ENCODE measurements at regions not wholly inside any gene's neighbourhood (a gene's known extent, or its start where the extent isn't known, plus 50 kb on each side); places are given as distances from the start of the nearest gene placed in this dataset.

- TF ChIP-seq EZH2 (IDR thresholded peaks at IDR 0.05; ENCODE audit: borderline replicate concordance, low read depth, low read length, poor library complexity, severe bottlenecking): no peak
- TF ChIP-seq CTCF (conservative IDR thresholded peaks at IDR 0.05; ENCODE audit: low read depth, low read length): no peak
- intact Hi-C loops (cut with micrococcal nuclease; ENCODE audit: unreplicated experiment): no loop called here
- CTCF ChIA-PET: interaction anchor here (0.6 kb wide), 1 partner anchor 285 kb away, joined by 3 read pairs; no protein-coding TSS in a partner anchor
Measured at GRCh38 chr21:16081304-16081703, 351.5 kb downstream of the USP25 start.

GRCh38 chr21:16082038-16082816, 352.4 kb downstream of the USP25 start:
- H3K4me1 ChIP-seq (ENCODE audit: insufficient read depth, low read length, poor library complexity, severe bottlenecking): no peaks in the 10 kb centered on the region
- no peak overlapping the region for H3K4me3 ChIP-seq (ENCODE audit: low read depth, low read length, poor library complexity, severe bottlenecking)
- intact Hi-C loops (cut with micrococcal nuclease; ENCODE audit: unreplicated experiment): loop anchor here (1.0 kb wide), 1 partner anchor 248 kb away; no protein-coding TSS in a partner anchor
- POLR2A ChIA-PET (ENCODE audit: low non-redundant PET): no interaction called here
- CTCF ChIA-PET: interaction anchor here (0.8 to 0.9 kb wide), 2 partner anchors 248 to 527 kb away, joined by 4 to 5 read pairs; no protein-coding TSS in a partner anchor
- peak; percentile 33 for DNase-seq (ENCODE audit: low spot score)
- TF ChIP-seq CTCF (conservative IDR thresholded peaks at IDR 0.05; ENCODE audit: low read depth, low read length): peak; percentile 59
- no peak for TF ChIP-seq EZH2 (IDR thresholded peaks at IDR 0.05; ENCODE audit: borderline replicate concordance, low read depth, low read length, poor library complexity, severe bottlenecking)
- no TSS peak for BruUV-seq (replicated peaks)
- no peaks in the 10 kb centered on the region for H3K36me3 ChIP-seq (ENCODE audit: insufficient read depth, low read length, poor library complexity, severe bottlenecking)
- H3K9me3 ChIP-seq (ENCODE audit: low read depth, low read length, poor library complexity, severe bottlenecking): no peaks in the 10 kb centered on the region
- no peaks in the 10 kb centered on the region for H3K27me3 ChIP-seq (replicated peaks; ENCODE audit: insufficient read depth, low read depth, low read length, poor library complexity)
- no peak overlapping the region for H3K27ac ChIP-seq (ENCODE audit: low read depth, low read length, poor library complexity, severe bottlenecking)

More at GRCh38 chr21:16081304-16081703, 351.5 kb downstream of the USP25 start:
- POLR2A ChIA-PET (ENCODE audit: low non-redundant PET): no interaction called here
- no peaks in the 10 kb centered on the region for H3K36me3 ChIP-seq (ENCODE audit: insufficient read depth, low read length, poor library complexity, severe bottlenecking)
- H3K4me3 ChIP-seq (ENCODE audit: low read depth, low read length, poor library complexity, severe bottlenecking): no peak overlapping the region
- H3K4me1 ChIP-seq (ENCODE audit: insufficient read depth, low read length, poor library complexity, severe bottlenecking): no peaks in the 10 kb centered on the region
- H3K27me3 ChIP-seq (replicated peaks; ENCODE audit: insufficient read depth, low read depth, low read length, poor library complexity): no peaks in the 10 kb centered on the region
- no peak overlapping the region for H3K27ac ChIP-seq (ENCODE audit: low read depth, low read length, poor library complexity, severe bottlenecking)
- no TSS peak for BruUV-seq (replicated peaks)
- H3K9me3 ChIP-seq (ENCODE audit: low read depth, low read length, poor library complexity, severe bottlenecking): no peaks in the 10 kb centered on the region
- DNase-seq (ENCODE audit: low spot score): no peak

GRCh38 chr21:16084776-16085364, 355.1 kb downstream of the USP25 start:
- Histone ChIP-seq H3K4me1 (ENCODE audit: insufficient read depth, low read length, poor library complexity, severe bottlenecking) (no peaks in the 10 kb centered on the region), H3K4me3 (ENCODE audit: low read depth, low read length, poor library complexity, severe bottlenecking) (no peak overlapping the region), H3K27me3 (replicated peaks; ENCODE audit: insufficient read depth, low read depth, low read length, poor library complexity) (no peaks in the 10 kb centered on the region), H3K36me3 (ENCODE audit: insufficient read depth, low read length, poor library complexity, severe bottlenecking) (no peaks in the 10 kb centered on the region), H3K27ac (ENCODE audit: low read depth, low read length, poor library complexity, severe bottlenecking) (no peak overlapping the region), H3K9me3 (ENCODE audit: low read depth, low read length, poor library complexity, severe bottlenecking) (no peaks in the 10 kb centered on the region)
- ChIA-PET POLR2A (ENCODE audit: low non-redundant PET) (no interaction called here), CTCF (no interaction called here)
- no TSS peak for BruUV-seq (replicated peaks)
- TF ChIP-seq CTCF (conservative IDR thresholded peaks at IDR 0.05; ENCODE audit: low read depth, low read length): no peak
- TF ChIP-seq EZH2 (IDR thresholded peaks at IDR 0.05; ENCODE audit: borderline replicate concordance, low read depth, low read length, poor library complexity, severe bottlenecking): no peak
- DNase-seq (ENCODE audit: low spot score): no peak
- intact Hi-C loops (cut with micrococcal nuclease; ENCODE audit: unreplicated experiment): no loop called here

Data from A673 (cell line).